ENCODE measurements at regions not wholly inside any gene's neighbourhood (a gene's known extent, or its start where the extent isn't known, plus 50 kb on each side); places are given as distances from the start of the nearest gene placed in this dataset.

- CTCF ChIA-PET = interaction anchor here (0.8 kb wide), 1 partner anchor 148 kb away, joined by 3 read pairs; no protein-coding TSS in a partner anchor
- POLR2A ChIA-PET = no interaction called here
- TF ChIP-seq ZNF391 (tag by site-specific recombination; IDR thresholded peaks at IDR 0.05; ENCODE audit: borderline replicate concordance, low read depth) (no peak), ZNF274 (IDR thresholded peaks at IDR 0.05; ENCODE audit: low read length) (no peak), ZNF274 (tag by site-specific recombination; IDR thresholded peaks at IDR 0.05; ENCODE audit: borderline replicate concordance) (no peak), ZNF324 (tag by site-specific recombination; IDR thresholded peaks at IDR 0.05) (no peak), ZNF776 (tag by site-specific recombination; IDR thresholded peaks at IDR 0.05; ENCODE audit: borderline replicate concordance) (no peak), ZNF510 (tag by site-specific recombination; IDR thresholded peaks at IDR 0.05; ENCODE audit: insufficient replicate concordance) (no peak), KLF10 (tag by site-specific recombination; IDR thresholded peaks at IDR 0.05) (no peak), ZNF174 (tag by site-specific recombination; IDR thresholded peaks at IDR 0.05) (no peak), ZNF544 (tag by site-specific recombination; IDR thresholded peaks at IDR 0.05) (no peak), ZBTB8A (tag by site-specific recombination; IDR thresholded peaks at IDR 0.05) (no peak), ZBTB49 (tag by site-specific recombination; IDR thresholded peaks at IDR 0.05; ENCODE audit: low read depth) (no peak), ZNF221 (tag by site-specific recombination; IDR thresholded peaks at IDR 0.05; ENCODE audit: borderline replicate concordance) (no peak), ZNF623 (tag by site-specific recombination; IDR thresholded peaks at IDR 0.05) (no peak)
Observed at GRCh38 chr15:59838900-59839299, 149.8 kb upstream of the BNIP2 start.

GRCh38 chr15:59835776-59836175, 146.7 kb upstream of the BNIP2 start:
- Histone ChIP-seq H3K4me3 (ENCODE audit: low read depth, low read length) (no peak overlapping the region), H3K36me3 (ENCODE audit: control insufficient read depth in 2 of 2, insufficient read depth in 1 of 2, low read length in 2 of 2) (no peaks in the 10 kb centered on the region), H3K9me3 (ENCODE audit: control insufficient read depth, insufficient read depth, low read depth, low read length) (no peaks in the 10 kb centered on the region), H3K27ac (ENCODE audit: extremely low read depth, low read depth, low read length) (no peak overlapping the region), H3K4me1 (ENCODE audit: control insufficient read depth, insufficient read depth, low read length) (no peaks in the 10 kb centered on the region; the same call in 1 of the 2 replicates)
- POLR2A ChIA-PET = no interaction called here
- CTCF ChIA-PET = interaction anchor here (1.0 kb wide), 1 partner anchor 144 kb away, joined by 7 read pairs; no protein-coding TSS in a partner anchor
- TF ChIP-seq ZNF211 (tag by site-specific recombination; IDR thresholded peaks at IDR 0.05; ENCODE audit: low read depth) (no peak), ZNF544 (tag by site-specific recombination; IDR thresholded peaks at IDR 0.05) (no peak), HOXA7 (CRISPR knock-in tag; IDR thresholded peaks at IDR 0.05; ENCODE audit: borderline replicate concordance) (no peak), ZNF311 (tag by site-specific recombination; IDR thresholded peaks at IDR 0.05; ENCODE audit: borderline replicate concordance) (no peak), ZNF707 (tag by site-specific recombination; IDR thresholded peaks at IDR 0.05) (no peak), ZNF266 (tag by site-specific recombination; IDR thresholded peaks at IDR 0.05; ENCODE audit: low read depth) (no peak), ZNF549 (tag by site-specific recombination; IDR thresholded peaks at IDR 0.05) (no peak), ZBTB1 (tag by site-specific recombination; IDR thresholded peaks at IDR 0.05) (no peak), ZNF433 (tag by site-specific recombination; IDR thresholded peaks at IDR 0.05; ENCODE audit: low read depth) (no peak), PRDM6 (tag by site-specific recombination; IDR thresholded peaks at IDR 0.05) (no peak), ATF2 (tag by site-specific recombination; IDR thresholded peaks at IDR 0.05; ENCODE audit: low read depth) (no peak), ZNF18 (tag by site-specific recombination; IDR thresholded peaks at IDR 0.05) (no peak), KLF16 (tag by site-specific recombination; IDR thresholded peaks at IDR 0.05) (no peak), ZIC2 (tag by site-specific recombination; IDR thresholded peaks at IDR 0.05) (no peak), ZBTB7A (tag by site-specific recombination; IDR thresholded peaks at IDR 0.05; ENCODE audit: low read depth) (no peak), ZNF169 (tag by site-specific recombination; IDR thresholded peaks at IDR 0.05) (no peak), ZSCAN5A (tag by site-specific recombination; IDR thresholded peaks at IDR 0.05) (no peak)

More at GRCh38 chr15:59838900-59839299, 149.8 kb upstream of the BNIP2 start:
- Histone ChIP-seq H3K4me1 (ENCODE audit: control insufficient read depth, insufficient read depth, low read length) (no peaks in the 10 kb centered on the region; the same call in 1 of the 2 replicates), H3K36me3 (ENCODE audit: control insufficient read depth in 2 of 2, insufficient read depth in 1 of 2, low read length in 2 of 2) (no peaks in the 10 kb centered on the region), H3K27ac (ENCODE audit: extremely low read depth, low read depth, low read length) (no peak overlapping the region), H3K9me3 (ENCODE audit: control insufficient read depth, insufficient read depth, low read depth, low read length) (no peaks in the 10 kb centered on the region), H3K4me3 (ENCODE audit: low read depth, low read length) (no peak overlapping the region)
